ENCODE measurements at regions not wholly inside any gene's neighbourhood (a gene's known extent, or its start where the extent isn't known, plus 50 kb on each side); places are given as distances from the start of the nearest gene placed in this dataset.

DNA sequence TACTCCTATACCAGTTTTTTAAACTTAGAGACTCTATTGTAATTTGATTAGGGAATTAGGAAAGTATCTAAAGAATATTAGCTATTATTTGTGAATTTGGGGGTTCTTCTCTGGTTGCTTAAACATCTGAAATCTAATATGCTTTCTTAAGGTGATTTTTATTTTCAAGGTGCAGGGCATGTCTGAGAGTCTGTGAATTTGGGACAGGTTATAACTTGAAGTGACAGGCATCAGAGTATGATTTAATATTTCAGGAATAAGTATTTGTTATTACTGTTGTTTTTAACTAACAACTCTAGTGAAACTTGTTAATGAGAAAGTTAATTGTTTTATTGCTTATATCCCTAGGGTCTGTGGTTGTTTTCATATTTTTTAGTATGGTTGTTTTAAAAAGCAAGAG is 321.6 kb upstream of the EPHA3 start:
- intact Hi-C loops (cut with DNase I; ENCODE audit: low total_unique reads) (no loop called here), in situ Hi-C loops (cut with MboI; ENCODE audit: low sequenced_read_pairs in 4 of 4) (no loop called here)
- peaks cover 0 to 5% (median 0%) of the 10 kb centered on the region in 3 donors for H3K9me3 ChIP-seq
- DNase-seq: no peak
- H3K36me3 ChIP-seq: no peaks in the 10 kb centered on the region
- H3K27ac ChIP-seq: no peak overlapping the region
- no peak for ATAC-seq
- no peaks in the 10 kb centered on the region for H3K4me1 ChIP-seq
- H3K4me3 ChIP-seq: no peak overlapping the region
- H3K27me3 ChIP-seq: no peaks in the 10 kb centered on the region
- no peak for TF ChIP-seq POLR2A (IDR thresholded peaks at IDR 0.05)
- TF ChIP-seq, protein P1, sequence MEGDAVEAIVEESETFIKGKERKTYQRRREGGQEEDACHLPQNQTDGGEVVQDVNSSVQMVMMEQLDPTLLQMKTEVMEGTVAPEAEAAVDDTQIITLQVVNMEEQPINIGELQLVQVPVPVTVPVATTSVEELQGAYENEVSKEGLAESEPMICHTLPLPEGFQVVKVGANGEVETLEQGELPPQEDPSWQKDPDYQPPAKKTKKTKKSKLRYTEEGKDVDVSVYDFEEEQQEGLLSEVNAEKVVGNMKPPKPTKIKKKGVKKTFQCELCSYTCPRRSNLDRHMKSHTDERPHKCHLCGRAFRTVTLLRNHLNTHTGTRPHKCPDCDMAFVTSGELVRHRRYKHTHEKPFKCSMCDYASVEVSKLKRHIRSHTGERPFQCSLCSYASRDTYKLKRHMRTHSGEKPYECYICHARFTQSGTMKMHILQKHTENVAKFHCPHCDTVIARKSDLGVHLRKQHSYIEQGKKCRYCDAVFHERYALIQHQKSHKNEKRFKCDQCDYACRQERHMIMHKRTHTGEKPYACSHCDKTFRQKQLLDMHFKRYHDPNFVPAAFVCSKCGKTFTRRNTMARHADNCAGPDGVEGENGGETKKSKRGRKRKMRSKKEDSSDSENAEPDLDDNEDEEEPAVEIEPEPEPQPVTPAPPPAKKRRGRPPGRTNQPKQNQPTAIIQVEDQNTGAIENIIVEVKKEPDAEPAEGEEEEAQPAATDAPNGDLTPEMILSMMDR (IDR thresholded peaks at IDR 0.05 in 4 of 5, conservative IDR thresholded peaks at IDR 0.05 in 1 of 5): no peak

DNA sequence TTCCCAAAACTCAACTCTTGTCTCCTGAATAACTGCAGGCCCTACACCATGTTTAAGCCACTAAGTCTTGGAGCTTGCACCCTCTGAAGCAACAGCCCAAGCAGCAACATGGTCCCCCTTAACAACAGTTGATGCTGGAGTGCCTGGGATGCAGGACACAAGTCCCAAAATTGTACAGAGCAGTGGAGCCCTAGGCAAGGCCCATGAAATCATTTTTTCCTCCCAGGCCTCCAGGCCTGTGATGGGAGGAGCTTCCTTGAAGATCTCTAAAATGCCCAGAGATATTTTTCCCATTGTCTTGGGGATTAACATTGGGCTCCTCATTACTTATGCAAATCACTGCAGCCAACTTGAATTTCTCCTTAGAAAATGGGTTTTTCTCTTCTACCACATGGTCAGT is 311.9 kb upstream of the EPHA3 start:
- DNase-seq (no peak), ATAC-seq (no peak)
- H3K9me3 ChIP-seq: peaks cover 0 to 3% (median 0%) of the 10 kb centered on the region in 3 donors
- TF ChIP-seq, protein P1 (IDR thresholded peaks at IDR 0.05 in 4 of 5, conservative IDR thresholded peaks at IDR 0.05 in 1 of 5): no peak
- no peak for TF ChIP-seq POLR2A (IDR thresholded peaks at IDR 0.05)
- no peaks in the 10 kb centered on the region for H3K4me1 ChIP-seq
- intact Hi-C loops (cut with DNase I; ENCODE audit: low total_unique reads): no loop called here
- in situ Hi-C loops (cut with MboI; ENCODE audit: low sequenced_read_pairs in 4 of 4): no loop called here
- no peak overlapping the region for H3K27ac ChIP-seq
- H3K4me3 ChIP-seq: no peak overlapping the region
- H3K27me3 ChIP-seq: no peaks in the 10 kb centered on the region
- H3K36me3 ChIP-seq: no peaks in the 10 kb centered on the region

DNA sequence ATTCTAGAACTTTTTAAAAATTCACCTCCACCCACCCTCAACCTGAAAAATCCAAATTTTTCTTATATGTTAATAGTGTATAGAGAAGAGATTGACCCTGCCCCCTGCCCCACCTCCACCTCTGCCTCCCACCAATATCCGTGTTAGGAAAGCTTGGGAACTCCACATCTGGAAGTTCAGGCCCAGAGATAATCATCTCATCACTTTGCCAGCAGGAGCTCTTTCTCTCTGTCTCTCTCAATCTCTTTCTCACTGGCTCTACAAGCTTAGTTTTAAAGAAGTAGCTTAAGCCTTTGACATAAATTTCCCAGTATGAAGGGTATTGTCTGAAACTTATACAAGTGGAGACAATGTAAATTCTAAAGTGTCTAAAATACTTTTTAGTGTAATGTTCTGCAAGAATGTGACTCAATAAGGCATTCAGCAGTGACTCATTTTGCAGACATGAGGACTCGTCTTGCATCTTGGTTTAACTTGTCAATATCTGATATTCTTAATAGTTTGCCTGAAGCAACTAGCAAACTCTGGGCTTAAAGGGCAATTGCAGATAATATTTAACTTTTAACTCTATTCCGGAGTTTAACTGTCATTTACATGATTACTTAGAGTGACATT is 299.8 kb upstream of the EPHA3 start:
- no peaks in the 10 kb centered on the region for H3K27me3 ChIP-seq
- in situ Hi-C loops (cut with MboI; ENCODE audit: low sequenced_read_pairs in 4 of 4): no loop called here
- no peak overlapping the region for H3K27ac ChIP-seq
- TF ChIP-seq POLR2A (IDR thresholded peaks at IDR 0.05): no peak
- TF ChIP-seq, protein P1 (IDR thresholded peaks at IDR 0.05 in 4 of 5, conservative IDR thresholded peaks at IDR 0.05 in 1 of 5): no peak
- DNase-seq: no peak
- ATAC-seq: no peak
- intact Hi-C loops (cut with DNase I; ENCODE audit: low total_unique reads): no loop called here
- H3K4me1 ChIP-seq: no peaks in the 10 kb centered on the region
- no peaks in the 10 kb centered on the region for H3K9me3 ChIP-seq
- no peaks in the 10 kb centered on the region for H3K36me3 ChIP-seq
- no peak overlapping the region for H3K4me3 ChIP-seq

DNA sequence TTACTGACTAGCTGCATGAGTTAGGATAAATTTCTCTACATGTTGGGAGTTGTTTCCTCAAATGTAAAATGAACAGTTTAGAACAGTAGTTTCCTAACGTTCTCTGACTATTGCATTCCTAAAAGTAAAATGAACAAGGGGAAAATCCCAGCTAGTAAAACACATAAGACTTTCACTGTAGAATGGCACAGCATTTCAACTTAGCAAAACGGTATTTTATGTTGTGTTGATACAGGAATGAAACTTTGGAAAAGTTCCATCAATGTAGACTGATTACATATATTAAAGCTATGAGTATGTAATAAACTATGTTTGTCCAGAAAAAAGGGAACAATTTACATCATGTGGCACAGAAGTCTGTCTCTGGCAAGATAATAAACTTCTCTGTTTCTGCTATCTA is 297.4 kb upstream of the EPHA3 start:
- intact Hi-C loops (cut with DNase I; ENCODE audit: low total_unique reads) (no loop called here), in situ Hi-C loops (cut with MboI; ENCODE audit: low sequenced_read_pairs in 4 of 4) (no loop called here)
- Histone ChIP-seq H3K9me3 (no peaks in the 10 kb centered on the region), H3K36me3 (no peaks in the 10 kb centered on the region), H3K4me3 (no peak overlapping the region), H3K27me3 (no peaks in the 10 kb centered on the region), H3K4me1 (no peaks in the 10 kb centered on the region), H3K27ac (no peak overlapping the region)
- TF ChIP-seq, protein P1 (IDR thresholded peaks at IDR 0.05 in 4 of 5, conservative IDR thresholded peaks at IDR 0.05 in 1 of 5): no peak
- no peak for TF ChIP-seq POLR2A (IDR thresholded peaks at IDR 0.05)
- no peak for DNase-seq
- ATAC-seq: no peak

DNA sequence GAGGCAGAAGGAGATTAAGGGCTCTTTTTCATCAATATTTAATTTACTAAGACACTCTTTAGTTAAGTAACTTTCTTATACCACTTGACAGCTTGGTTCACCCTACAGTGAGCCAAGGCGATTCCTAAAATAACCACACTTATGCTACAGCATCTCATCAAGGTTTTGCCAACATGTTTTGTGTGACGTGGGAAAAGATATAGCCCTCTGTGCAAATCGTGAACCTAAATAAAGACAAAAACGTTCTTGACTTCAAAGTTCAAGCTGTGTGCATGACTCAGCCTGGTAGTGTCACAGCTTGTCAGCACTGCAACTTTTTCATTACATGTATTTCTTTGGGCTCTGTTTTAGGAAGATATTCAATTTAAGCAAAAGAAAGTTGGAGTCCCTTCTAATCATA is 297.0 kb upstream of the EPHA3 start:
- no peaks in the 10 kb centered on the region for H3K27me3 ChIP-seq
- no peak overlapping the region for H3K27ac ChIP-seq
- no peaks in the 10 kb centered on the region for H3K4me1 ChIP-seq
- in situ Hi-C loops (cut with MboI; ENCODE audit: low sequenced_read_pairs in 4 of 4): no loop called here
- no peak for ATAC-seq
- no peak for DNase-seq
- intact Hi-C loops (cut with DNase I; ENCODE audit: low total_unique reads): no loop called here
- H3K9me3 ChIP-seq: no peaks in the 10 kb centered on the region
- H3K4me3 ChIP-seq: no peak overlapping the region
- TF ChIP-seq, protein P1 (IDR thresholded peaks at IDR 0.05 in 4 of 5, conservative IDR thresholded peaks at IDR 0.05 in 1 of 5): no peak
- TF ChIP-seq POLR2A (IDR thresholded peaks at IDR 0.05): no peak
- no peaks in the 10 kb centered on the region for H3K36me3 ChIP-seq
